MCF 10A (cell line): ENCODE measurements at regions not wholly inside any gene's neighbourhood (a gene's known extent, or its start where the extent isn't known, plus 50 kb on each side); places are given as distances from the start of the nearest gene placed in this dataset.

Experiments used
- BruUV-seq: library from RNA; stranded (reverse); fragments of 400-500 nt; replicated peaks from 2 replicates; lab custom pipeline; 2021; lab: Mats Ljungman, UMichigan
- CTCF ChIA-PET: fragments of 300-600 bp; sonication (Branson Sonifier 250); formaldehyde crosslinking; extraction: SDS; loops from one replicate; lab custom pipeline; 2021; ENCODE audit warnings: antibody characterized with exemption, inconsistent platforms; lab: Yijun Ruan, JAX
- POLR2A ChIA-PET: fragments of 300-600, 350-650 bp; sonication (Branson Sonifier 250); formaldehyde crosslinking; extraction: SDS; loops from one replicate; lab custom pipeline; 2020; ENCODE audit warnings: antibody characterized with exemption, inconsistent platforms; lab: Yijun Ruan, JAX
- DNase-seq: peaks from one replicate; pipeline ENCODE4 v3.0.0-alpha.2; 2018; ENCODE audit not compliant: unreplicated experiment
- H3K27ac Mint-ChIP-seq: one replicate; pipeline ENCODE4 v1.8.0; 2022; ENCODE audit warnings: mild to moderate bottlenecking, low read depth, mixed read lengths; ENCODE audit not compliant: unreplicated experiment
- H3K27me3 Mint-ChIP-seq: one replicate; pipeline ENCODE4 v1.8.0; 2022; ENCODE audit warnings: mixed read lengths; ENCODE audit not compliant: insufficient read depth, unreplicated experiment
- H3K36me3 Mint-ChIP-seq: one replicate; pipeline ENCODE4 v1.8.0; 2022; ENCODE audit warnings: mild to moderate bottlenecking, moderate library complexity, mixed read lengths; ENCODE audit not compliant: insufficient read depth, unreplicated experiment
- H3K4me1 Mint-ChIP-seq: one replicate; pipeline ENCODE4 v1.8.0; 2022; ENCODE audit warnings: mixed read lengths; ENCODE audit not compliant: insufficient read depth, unreplicated experiment
- H3K4me3 Mint-ChIP-seq: one replicate; pipeline ENCODE4 v1.8.0; 2022; ENCODE audit warnings: mild to moderate bottlenecking, moderate library complexity, mixed read lengths; ENCODE audit not compliant: unreplicated experiment
- H3K9me3 Mint-ChIP-seq: one replicate; pipeline ENCODE4 v1.8.0; 2022; ENCODE audit warnings: mixed read lengths; ENCODE audit not compliant: unreplicated experiment
- intact Hi-C: fragments of 100-400 bp; cut with micrococcal nuclease; formaldehyde crosslinking; loops from 2 replicates; pipeline ENCODE4 v1.14.1; 2022
- TF ChIP-seq, protein P1 (sequence below): fragments of 200-600 bp; IDR thresholded peaks from one replicate; pipeline ENCODE4 v1.8.0; 2022; ENCODE audit warnings: antibody characterized with exemption, mild to moderate bottlenecking; ENCODE audit not compliant: unreplicated experiment

GRCh38 chr12:5348057-5348456 is 83.9 kb upstream of the NTF3 start:
- DNase-seq: no peak
- peaks cover 53% of the 10 kb centered on the region for H3K9me3 Mint-ChIP-seq
- POLR2A ChIA-PET: no interaction called here
- H3K36me3 Mint-ChIP-seq: no peaks in the 10 kb centered on the region
- H3K27ac Mint-ChIP-seq: no peak overlapping the region
- TF ChIP-seq, protein P1, sequence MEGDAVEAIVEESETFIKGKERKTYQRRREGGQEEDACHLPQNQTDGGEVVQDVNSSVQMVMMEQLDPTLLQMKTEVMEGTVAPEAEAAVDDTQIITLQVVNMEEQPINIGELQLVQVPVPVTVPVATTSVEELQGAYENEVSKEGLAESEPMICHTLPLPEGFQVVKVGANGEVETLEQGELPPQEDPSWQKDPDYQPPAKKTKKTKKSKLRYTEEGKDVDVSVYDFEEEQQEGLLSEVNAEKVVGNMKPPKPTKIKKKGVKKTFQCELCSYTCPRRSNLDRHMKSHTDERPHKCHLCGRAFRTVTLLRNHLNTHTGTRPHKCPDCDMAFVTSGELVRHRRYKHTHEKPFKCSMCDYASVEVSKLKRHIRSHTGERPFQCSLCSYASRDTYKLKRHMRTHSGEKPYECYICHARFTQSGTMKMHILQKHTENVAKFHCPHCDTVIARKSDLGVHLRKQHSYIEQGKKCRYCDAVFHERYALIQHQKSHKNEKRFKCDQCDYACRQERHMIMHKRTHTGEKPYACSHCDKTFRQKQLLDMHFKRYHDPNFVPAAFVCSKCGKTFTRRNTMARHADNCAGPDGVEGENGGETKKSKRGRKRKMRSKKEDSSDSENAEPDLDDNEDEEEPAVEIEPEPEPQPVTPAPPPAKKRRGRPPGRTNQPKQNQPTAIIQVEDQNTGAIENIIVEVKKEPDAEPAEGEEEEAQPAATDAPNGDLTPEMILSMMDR: no peak
- no TSS peak for BruUV-seq
- no peaks in the 10 kb centered on the region for H3K27me3 Mint-ChIP-seq
- CTCF ChIA-PET: no interaction called here
- H3K4me3 Mint-ChIP-seq: no peak overlapping the region
- no peaks in the 10 kb centered on the region for H3K4me1 Mint-ChIP-seq
- intact Hi-C loops: no loop called here

- Mint-ChIP-seq H3K4me3 (no peak overlapping the region), H3K36me3 (no peaks in the 10 kb centered on the region), H3K9me3 (peaks cover 53% of the 10 kb centered on the region), H3K27me3 (no peaks in the 10 kb centered on the region), H3K4me1 (no peaks in the 10 kb centered on the region), H3K27ac (no peak overlapping the region)
- POLR2A ChIA-PET: no interaction called here
- BruUV-seq: no TSS peak
- TF ChIP-seq, protein P1: no peak
- CTCF ChIA-PET: no interaction called here
- no peak for DNase-seq
- intact Hi-C loops: no loop called here
Observed at GRCh38 chr12:5348491-5348890, 83.4 kb upstream of the NTF3 start.

- Mint-ChIP-seq H3K27ac (no peak overlapping the region), H3K36me3 (no peaks in the 10 kb centered on the region), H3K27me3 (no peaks in the 10 kb centered on the region), H3K4me1 (no peaks in the 10 kb centered on the region), H3K9me3 (peaks cover 46% of the 10 kb centered on the region), H3K4me3 (no peak overlapping the region)
- TF ChIP-seq, protein P1: no peak
- ChIA-PET POLR2A (no interaction called here), CTCF (no interaction called here)
- no peak for DNase-seq
- intact Hi-C loops: no loop called here
- no TSS peak for BruUV-seq
Observed at GRCh38 chr12:5364036-5364770, 67.7 kb upstream of the NTF3 start.

GRCh38 chr12:5369298-5369697 is 62.6 kb upstream of the NTF3 start:
- ChIA-PET CTCF (no interaction called here), POLR2A (no interaction called here)
- no peak overlapping the region for H3K27ac Mint-ChIP-seq
- H3K27me3 Mint-ChIP-seq: no peaks in the 10 kb centered on the region
- no peaks in the 10 kb centered on the region for H3K4me1 Mint-ChIP-seq
- BruUV-seq: no TSS peak
- intact Hi-C loops: no loop called here
- peaks cover 47% of the 10 kb centered on the region for H3K9me3 Mint-ChIP-seq
- TF ChIP-seq, protein P1: no peak
- no peak for DNase-seq
- H3K36me3 Mint-ChIP-seq: no peaks in the 10 kb centered on the region
- no peak overlapping the region for H3K4me3 Mint-ChIP-seq
